Smooth muscle cell (in vitro differentiated cells): ENCODE measurements at regions not wholly inside any gene's neighbourhood (a gene's known extent, or its start where the extent isn't known, plus 50 kb on each side); places are given as distances from the start of the nearest gene placed in this dataset.

Experiments
- DNase-seq: peaks from one replicate; lab custom pipeline; 2025; ENCODE audit not compliant: unreplicated experiment; lab: John Stamatoyannopoulos, UW
- H2AFZ ChIP-seq: fragments of 200-600 bp; sonication (generic); 2 replicates; pipeline ENCODE4 v1.6.0; 2016; ENCODE audit warnings: antibody characterized with exemption, low read depth, mild to moderate bottlenecking
- H3F3A ChIP-seq: fragments of 200-600 bp; sonication (generic); 2 replicates; pipeline ENCODE4 v1.6.0; 2017; ENCODE audit warnings: antibody characterized with exemption, low read depth
- H3K27ac ChIP-seq: fragments of 200-600 bp; sonication (generic); 2 replicates; pipeline ENCODE4 v1.5.1; 2016; ENCODE audit warnings: low read depth, mild to moderate bottlenecking
- H3K27me3 ChIP-seq: fragments of 200-600 bp; sonication (generic); 2 replicates; pipeline ENCODE4 v1.6.1; 2016; ENCODE audit warnings: low read depth, mild to moderate bottlenecking
- H3K36me3 ChIP-seq: fragments of 200-600 bp; sonication (generic); 2 replicates; pipeline ENCODE4 v1.5.1; 2016; ENCODE audit warnings: low read depth
- H3K4me1 ChIP-seq: fragments of 200-600 bp; sonication (generic); 2 replicates; pipeline ENCODE4 v1.5.1; 2016; ENCODE audit warnings: low read depth
- H3K4me2 ChIP-seq: fragments of 200-600 bp; sonication (generic); 2 replicates; pipeline ENCODE4 v1.6.0; 2016; ENCODE audit warnings: mild to moderate bottlenecking
- H3K4me3 ChIP-seq: fragments of 200-600 bp; sonication (generic); 2 replicates; pipeline ENCODE4 v1.5.1; 2016; ENCODE audit warnings: mild to moderate bottlenecking
- H3K79me2 ChIP-seq: fragments of 200-600 bp; sonication (generic); 2 replicates; pipeline ENCODE4 v1.6.0; 2016; ENCODE audit warnings: low read depth, mild to moderate bottlenecking
- H3K9ac ChIP-seq: fragments of 200-600 bp; sonication (generic); 2 replicates; pipeline ENCODE4 v1.6.0; 2016; ENCODE audit warnings: low read depth
- H3K9me3 ChIP-seq: fragments of 200-600 bp; sonication (generic); replicated peaks from 2 replicates; pipeline ENCODE4 v1.5.1; 2016; ENCODE audit warnings: low read depth
- H4K20me1 ChIP-seq: fragments of 200-600 bp; sonication (generic); 2 replicates; pipeline ENCODE4 v1.6.0; 2016; ENCODE audit warnings: low read depth
- CTCF ChIP-seq: fragments of 200-600 bp; sonication (generic); IDR thresholded peaks from 2 replicates; pipeline ENCODE4 v1.5.1; 2017; ENCODE audit warnings: borderline replicate concordance, mild to moderate bottlenecking, antibody characterized with exemption; ENCODE audit not compliant: insufficient read depth, poor library complexity, severe bottlenecking
- WGBS: methylation state at CpG from one replicate; pipeline ENCODE4 v1.1.7; 2016; ENCODE audit warnings: low lambda C conversion rate; 5-methylcytosine and 5-hydroxymethylcytosine counted together

DNA sequence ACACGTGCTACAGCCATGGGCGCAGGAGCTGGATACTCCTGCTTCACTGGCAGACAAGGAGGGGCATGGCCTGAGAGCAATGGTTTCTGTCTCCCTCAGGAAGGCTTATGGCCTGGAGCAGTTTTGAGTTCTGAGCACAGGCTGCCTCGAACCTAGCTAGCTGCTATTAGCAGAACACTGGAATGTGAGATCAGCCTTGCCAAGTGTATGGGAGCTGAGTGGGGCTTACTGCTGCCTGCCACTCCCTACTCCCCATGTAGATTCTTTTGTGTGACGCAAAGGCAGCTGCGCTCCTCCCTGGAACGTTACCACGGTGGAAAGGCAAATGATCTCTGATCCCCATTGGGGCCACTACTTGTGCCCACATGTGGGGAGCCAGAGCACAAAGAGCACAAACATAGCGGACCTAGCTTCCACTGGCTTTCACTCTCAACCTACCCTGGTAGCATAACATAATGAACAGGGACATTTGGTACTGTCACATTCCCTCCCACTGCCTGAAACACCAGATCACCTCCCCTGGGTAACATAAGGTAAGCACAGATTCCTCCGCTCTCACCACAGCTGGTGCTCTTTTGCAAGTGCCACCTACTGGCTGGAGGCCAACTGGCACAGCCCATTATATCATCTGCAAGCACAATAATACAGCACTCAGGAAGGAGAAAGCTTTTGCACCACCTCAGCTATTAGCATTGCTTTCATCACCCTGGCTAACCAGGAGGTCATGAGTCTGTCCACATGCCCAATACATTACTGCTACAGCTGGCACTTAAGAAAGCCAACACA is 84.6 kb upstream of the GUCY1A2 start:
- 91% methylated on average over 9 of the region's 9 CpGs for WGBS
- no peaks in the 10 kb centered on the region for H3F3A ChIP-seq
- H3K4me1 ChIP-seq: no peaks in the 10 kb centered on the region
- no peak overlapping the region for H3K9ac ChIP-seq
- no peaks in the 10 kb centered on the region for H4K20me1 ChIP-seq
- no peak overlapping the region for H2AFZ ChIP-seq
- H3K27me3 ChIP-seq: no peaks in the 10 kb centered on the region
- H3K4me2 ChIP-seq: no peak overlapping the region
- no peak for DNase-seq
- no peak for TF ChIP-seq CTCF
- no peaks in the 10 kb centered on the region for H3K36me3 ChIP-seq
- H3K4me3 ChIP-seq: no peak overlapping the region
- H3K79me2 ChIP-seq: no peaks in the 10 kb centered on the region
- no peak overlapping the region for H3K27ac ChIP-seq
- H3K9me3 ChIP-seq: no peaks in the 10 kb centered on the region

- H3K27me3 ChIP-seq: no peaks in the 10 kb centered on the region
- H2AFZ ChIP-seq: no peak overlapping the region
- H3K36me3 ChIP-seq: no peaks in the 10 kb centered on the region
- no peak for DNase-seq
- H3K9me3 ChIP-seq: no peaks in the 10 kb centered on the region
- WGBS: 77% methylated on average over 3 of the region's 3 CpGs
- no peak for TF ChIP-seq CTCF
- H3F3A ChIP-seq: no peaks in the 10 kb centered on the region
- H3K4me3 ChIP-seq: no peak overlapping the region
- H4K20me1 ChIP-seq: no peaks in the 10 kb centered on the region
- H3K4me1 ChIP-seq: no peaks in the 10 kb centered on the region
- no peak overlapping the region for H3K9ac ChIP-seq
- H3K4me2 ChIP-seq: no peak overlapping the region
- no peaks in the 10 kb centered on the region for H3K79me2 ChIP-seq
- no peak overlapping the region for H3K27ac ChIP-seq
These were observed 74.4 kb upstream of the GUCY1A2 start for GRCh38 chr11:107092667-107093066.

GRCh38 chr11:107078375-107078774 is 60.1 kb upstream of the GUCY1A2 start:
- Histone ChIP-seq H3K36me3 (no peaks in the 10 kb centered on the region), H3K4me1 (no peaks in the 10 kb centered on the region), H3K27me3 (no peaks in the 10 kb centered on the region), H3K27ac (no peak overlapping the region), H3K4me2 (no peak overlapping the region), H3K4me3 (no peak overlapping the region), H3K79me2 (no peaks in the 10 kb centered on the region), H3F3A (no peaks in the 10 kb centered on the region), H3K9ac (no peak overlapping the region), H2AFZ (no peak overlapping the region), H3K9me3 (no peaks in the 10 kb centered on the region), H4K20me1 (no peaks in the 10 kb centered on the region)
- no peak for TF ChIP-seq CTCF
- 51% methylated on average over 2 of the region's 2 CpGs for WGBS
- DNase-seq: no peak

GRCh38 chr11:107076832-107077231 is 58.6 kb upstream of the GUCY1A2 start:
- Histone ChIP-seq H3K27ac (no peak overlapping the region), H3K79me2 (no peaks in the 10 kb centered on the region), H3F3A (no peaks in the 10 kb centered on the region), H3K4me3 (no peak overlapping the region), H3K9ac (no peak overlapping the region), H3K27me3 (no peaks in the 10 kb centered on the region), H4K20me1 (no peaks in the 10 kb centered on the region), H3K4me2 (no peak overlapping the region), H3K4me1 (no peaks in the 10 kb centered on the region), H3K36me3 (no peaks in the 10 kb centered on the region), H2AFZ (no peak overlapping the region), H3K9me3 (no peaks in the 10 kb centered on the region)
- TF ChIP-seq CTCF: no peak
- 93% methylated on average over 2 of the region's 2 CpGs for WGBS
- no peak for DNase-seq
